H9 (cell line): ENCODE measurements at regions not wholly inside any gene's neighbourhood (a gene's known extent, or its start where the extent isn't known, plus 50 kb on each side); places are given as distances from the start of the nearest gene placed in this dataset.

ENCODE experiments used
- DNase-seq: peaks from one replicate; pipeline ENCODE4 v3.0.0-alpha.2; 2017
- H2AFZ ChIP-seq: one replicate; pipeline ENCODE4 v1.6.1; 2013; ENCODE audit warnings: mild to moderate bottlenecking, low read length, control low read depth, moderate library complexity
- H2AK5ac ChIP-seq: 2 replicates; pipeline ENCODE4 v1.6.1; 2013; ENCODE audit warnings: low read length, control low read depth, mixed read lengths; ENCODE audit not compliant: insufficient read length
- H2BK120ac ChIP-seq: one replicate; pipeline ENCODE4 v1.6.1; 2013; ENCODE audit warnings: low read depth, mild to moderate bottlenecking, low read length, control low read depth, inconsistent platforms; ENCODE audit not compliant: poor library complexity, severe bottlenecking
- H2BK12ac ChIP-seq: 2 replicates; pipeline ENCODE4 v1.6.1; 2013; ENCODE audit warnings: low read length, control low read depth, mixed read lengths, low read depth; ENCODE audit not compliant: insufficient read length
- H2BK15ac ChIP-seq: 2 replicates; pipeline ENCODE4 v1.6.1; 2013; ENCODE audit warnings: low read depth, low read length, control low read depth
- H2BK20ac ChIP-seq: one replicate; pipeline ENCODE4 v1.6.1; 2013; ENCODE audit warnings: low read depth, mild to moderate bottlenecking, low read length, control low read depth, inconsistent platforms; ENCODE audit not compliant: poor library complexity, severe bottlenecking
- H2BK5ac ChIP-seq: 2 replicates; pipeline ENCODE4 v1.6.1; 2013; ENCODE audit warnings: low read length, control low read depth, mixed read lengths; ENCODE audit not compliant: insufficient read length
- H3K14ac ChIP-seq: 2 replicates; pipeline ENCODE4 v1.6.1; 2013; ENCODE audit warnings: low read length, control low read depth; ENCODE audit not compliant: insufficient read depth
- H3K18ac ChIP-seq: 2 replicates; pipeline ENCODE4 v1.6.1; 2013; ENCODE audit warnings: low read depth, mild to moderate bottlenecking, mixed read lengths, low read length, control low read depth; ENCODE audit not compliant: insufficient read length
- H3K23ac ChIP-seq: 2 replicates; pipeline ENCODE4 v1.6.1; 2013; ENCODE audit warnings: low read length, control low read depth, mixed read lengths, low read depth; ENCODE audit not compliant: insufficient read length
- H3K23me2 ChIP-seq: 2 replicates; pipeline ENCODE4 v1.6.1; 2013; ENCODE audit warnings: low read depth, mild to moderate bottlenecking, mixed read lengths, low read length, control low read depth; ENCODE audit not compliant: insufficient read length, poor library complexity, severe bottlenecking
- H3K27ac ChIP-seq: 2 replicates; pipeline ENCODE4 v1.5.1; 2013; ENCODE audit warnings: low read length, control low read depth, mixed read lengths, low read depth; ENCODE audit not compliant: insufficient read length
- H3K27me3 ChIP-seq: 2 replicates; pipeline ENCODE4 v1.6.1; 2013; ENCODE audit warnings: low read length, control low read depth, inconsistent platforms; ENCODE audit not compliant: insufficient read depth
- H3K4ac ChIP-seq: 2 replicates; pipeline ENCODE4 v1.6.1; 2013; ENCODE audit warnings: low read depth, mild to moderate bottlenecking, control low read depth, inconsistent platforms, low read length, moderate library complexity
- H3K4me1 ChIP-seq: 2 replicates; pipeline ENCODE4 v1.6.1; 2013; ENCODE audit warnings: low read length, control low read depth, inconsistent platforms; ENCODE audit not compliant: insufficient read depth
- H3K4me2 ChIP-seq: 2 replicates; pipeline ENCODE4 v1.6.1; 2013; ENCODE audit warnings: low read length, control low read depth, mixed read lengths; ENCODE audit not compliant: insufficient read length, insufficient read depth
- H3K56ac ChIP-seq: 2 replicates; pipeline ENCODE4 v1.6.1; 2013; ENCODE audit warnings: low read depth, mild to moderate bottlenecking, mixed read lengths, low read length, control low read depth; ENCODE audit not compliant: insufficient read length
- H3K79me1 ChIP-seq: 2 replicates; pipeline ENCODE4 v1.6.1; 2013; ENCODE audit warnings: low read depth, mild to moderate bottlenecking, moderate library complexity, low read length, control low read depth, inconsistent platforms; ENCODE audit not compliant: insufficient read depth, poor library complexity, severe bottlenecking
- H3K79me2 ChIP-seq: 2 replicates; pipeline ENCODE4 v1.6.1; 2013; ENCODE audit warnings: low read length, control low read depth, inconsistent platforms; ENCODE audit not compliant: insufficient read depth
- H3K9ac ChIP-seq: 2 replicates; pipeline ENCODE4 v1.6.1; 2013; ENCODE audit warnings: low read length, control low read depth, mixed read lengths; ENCODE audit not compliant: insufficient read length; ENCODE audit errors: extremely low read depth
- H3K9me3 ChIP-seq: one replicate; pipeline ENCODE4 v1.6.1; 2013; ENCODE audit warnings: low read depth, low read length, inconsistent platforms; ENCODE audit not compliant: control insufficient read depth
- H3T11ph ChIP-seq: one replicate; pipeline ENCODE4 v1.6.1; 2013; ENCODE audit warnings: mild to moderate bottlenecking, low read length, control low read depth, inconsistent platforms
- H4K20me1 ChIP-seq: one replicate; pipeline ENCODE4 v1.6.1; 2013; ENCODE audit not compliant: control insufficient read depth, insufficient read length, insufficient read depth
- H4K5ac ChIP-seq: 2 replicates; pipeline ENCODE4 v1.6.1; 2013; ENCODE audit warnings: low read depth, mild to moderate bottlenecking, mixed read lengths, low read length, control low read depth; ENCODE audit not compliant: insufficient read length
- H4K8ac ChIP-seq: replicated peaks from 2 replicates; pipeline ENCODE4 v1.6.1; 2013; ENCODE audit warnings: low read length, control low read depth, mixed read lengths, low read depth; ENCODE audit not compliant: insufficient read length
- H4K91ac ChIP-seq: 2 replicates; pipeline ENCODE4 v1.6.1; 2013; ENCODE audit warnings: low read depth, mild to moderate bottlenecking, moderate library complexity, mixed read lengths, low read length, control low read depth; ENCODE audit not compliant: insufficient read length
- H3K27ac Mint-ChIP-seq, 3 experiments: 2 replicates in 2 of 3; 3 replicates in 1 of 3; pipeline ENCODE4 v1.8.0; 2020 to 2021; ENCODE audit warnings: mixed read lengths in 3 of 3, mild to moderate bottlenecking in 1 of 3, moderate library complexity in 1 of 3
- H3K27me3 Mint-ChIP-seq: 2 replicates; pipeline ENCODE4 v1.8.0; 2021; ENCODE audit warnings: low read depth, mild to moderate bottlenecking, moderate library complexity, mixed read lengths
- H3K36me3 Mint-ChIP-seq, 3 experiments: 2 replicates in 2 of 3; 3 replicates in 1 of 3; pipeline ENCODE4 v1.8.0; 2020 to 2021; ENCODE audit warnings: low read depth in 3 of 3, mixed read lengths in 3 of 3; ENCODE audit not compliant: insufficient read depth in 1 of 3
- H3K4me1 Mint-ChIP-seq, 2 experiments: 2 replicates each; pipeline ENCODE4 v1.8.0; 2020; ENCODE audit warnings: mixed read lengths in 2 of 2
- H3K4me3 Mint-ChIP-seq, 2 experiments: 2 replicates in 1 of 2; 3 replicates in 1 of 2; pipeline ENCODE4 v1.8.0; 2020 to 2021; ENCODE audit warnings: mild to moderate bottlenecking in 2 of 2, mixed read lengths in 2 of 2, moderate library complexity in 1 of 2
- H3K9me3 Mint-ChIP-seq, 2 experiments: 2 replicates in 1 of 2; 3 replicates in 1 of 2; pipeline ENCODE4 v1.8.0; 2020; ENCODE audit warnings: mild to moderate bottlenecking in 2 of 2, mixed read lengths in 2 of 2, moderate library complexity in 1 of 2
- CTCF ChIP-seq: fragments of 200-600 bp; sonication (generic); conservative IDR thresholded peaks from 3 replicates; pipeline ENCODE4 v1.8.0; 2021; ENCODE audit warnings: antibody characterized with exemption, mild to moderate bottlenecking
- WGBS: extraction: QIAGEN DNeasy Blood & Tissue Kit; methylation state at CpG from one replicate; pipeline ENCODE4 v1.1.7; 2013; ENCODE audit warnings: missing lambda C conversion rate, low lambda C conversion rate, mixed read lengths; ENCODE audit not compliant: insufficient read length; ENCODE audit errors: extremely low coverage; 5-methylcytosine and 5-hydroxymethylcytosine counted together

- Histone ChIP-seq H3K23ac (no peak overlapping the region), H4K8ac (no peak overlapping the region), H3K79me2 (no peaks in the 10 kb centered on the region), H2BK15ac (no peak overlapping the region), H2BK20ac (no peak overlapping the region), H2BK12ac (no peak overlapping the region), H3K27me3 (no peaks in the 10 kb centered on the region), H4K5ac (no peak overlapping the region), H3K79me1 (no peaks in the 10 kb centered on the region), H3K9ac (no peak overlapping the region), H2BK5ac (no peak overlapping the region), H3K27ac (no peak overlapping the region), H2BK120ac (no peak overlapping the region), H4K20me1 (no peaks in the 10 kb centered on the region), H3K23me2 (no peaks in the 10 kb centered on the region), H3T11ph (no peak overlapping the region), H3K4ac (no peak overlapping the region), H3K4me2 (no peak overlapping the region), H2AK5ac (no peak overlapping the region), H3K4me1 (no peaks in the 10 kb centered on the region), H3K56ac (no peak overlapping the region), H2AFZ (no peak overlapping the region), H3K14ac (no peak overlapping the region), H3K9me3 (no peaks in the 10 kb centered on the region), H3K18ac (no peak overlapping the region), H4K91ac (no peak overlapping the region)
- no peak overlapping the region for H3K27ac Mint-ChIP-seq
- H3K4me3 Mint-ChIP-seq, result no peak overlapping the region
- no peak for DNase-seq
- H3K4me1 Mint-ChIP-seq, result no peaks in the 10 kb centered on the region
- H3K36me3 Mint-ChIP-seq, result no peaks in the 10 kb centered on the region
- H3K27me3 Mint-ChIP-seq, result no peaks in the 10 kb centered on the region; the same call in 1 of the 2 replicates
- TF ChIP-seq CTCF, result no peak
- WGBS, result no CpG with 5 or more reads among the region's 5 CpGs
- H3K9me3 Mint-ChIP-seq, result no peaks in the 10 kb centered on the region
Observed at GRCh38 chr12:74732164-74732784, 194.6 kb downstream of the ATXN7L3B start.
